ENCODE measurements at regions not wholly inside any gene's neighbourhood (a gene's known extent, or its start where the extent isn't known, plus 50 kb on each side); places are given as distances from the start of the nearest gene placed in this dataset.

DNA sequence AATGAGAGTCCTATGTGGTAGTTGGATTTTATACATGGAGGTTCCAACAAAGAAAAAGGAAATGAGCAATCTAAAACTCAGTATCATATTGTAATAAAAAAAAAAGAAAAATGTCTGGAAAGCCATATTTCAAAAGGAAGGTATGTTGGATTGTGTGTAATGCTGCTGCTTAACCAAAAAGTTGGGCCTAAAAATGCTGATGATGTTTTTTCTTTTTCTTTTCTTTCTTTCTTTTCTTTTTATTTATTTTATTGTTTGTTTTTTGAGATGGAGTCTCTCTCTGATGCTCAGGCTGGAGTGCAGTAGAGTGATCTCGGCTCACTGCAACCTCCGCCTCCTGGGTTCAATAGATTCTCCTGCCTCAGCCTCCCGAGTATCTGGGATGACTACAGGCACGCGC is 1424.0 kb upstream of the CDH6 start:
- ATAC-seq (replicated peaks): no peak
- Mint-ChIP-seq H3K27ac (no peak overlapping the region), H3K36me3 (ENCODE audit: low read depth) (no peaks in the 10 kb centered on the region), H3K4me3 (no peak overlapping the region), H3K27me3 (no peaks in the 10 kb centered on the region), H3K9me3 (peaks cover 9% of the 10 kb centered on the region), H3K4me1 (no peaks in the 10 kb centered on the region)

DNA sequence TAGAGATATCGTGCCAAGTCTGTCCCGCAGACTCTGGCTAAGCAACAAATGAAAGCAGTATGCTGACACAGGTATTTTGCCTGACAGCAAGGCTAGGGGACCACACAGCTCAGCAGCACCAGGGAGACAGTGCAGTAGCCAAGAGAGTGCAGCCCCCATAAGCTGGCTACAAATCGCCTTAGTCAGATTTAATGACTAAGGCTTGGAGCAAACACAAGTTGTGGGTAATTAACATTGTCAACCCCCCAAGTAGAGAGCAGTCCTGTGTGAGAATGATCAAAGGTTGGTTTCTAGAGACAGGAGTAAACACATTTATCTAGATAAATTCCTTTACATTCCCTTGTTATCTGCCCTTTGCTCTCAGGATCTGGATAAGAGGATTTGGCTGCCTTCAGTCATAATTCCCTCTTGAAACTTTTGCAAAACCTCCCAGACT is 1434.5 kb upstream of the CDH6 start:
- H3K27me3 Mint-ChIP-seq: no peaks in the 10 kb centered on the region
- no peak for ATAC-seq (replicated peaks)
- peaks cover 12% of the 10 kb centered on the region for H3K9me3 Mint-ChIP-seq
- no peaks in the 10 kb centered on the region for H3K4me1 Mint-ChIP-seq
- no peak overlapping the region for H3K27ac Mint-ChIP-seq
- no peaks in the 10 kb centered on the region for H3K36me3 Mint-ChIP-seq (ENCODE audit: low read depth)
- H3K4me3 Mint-ChIP-seq: no peak overlapping the region

DNA sequence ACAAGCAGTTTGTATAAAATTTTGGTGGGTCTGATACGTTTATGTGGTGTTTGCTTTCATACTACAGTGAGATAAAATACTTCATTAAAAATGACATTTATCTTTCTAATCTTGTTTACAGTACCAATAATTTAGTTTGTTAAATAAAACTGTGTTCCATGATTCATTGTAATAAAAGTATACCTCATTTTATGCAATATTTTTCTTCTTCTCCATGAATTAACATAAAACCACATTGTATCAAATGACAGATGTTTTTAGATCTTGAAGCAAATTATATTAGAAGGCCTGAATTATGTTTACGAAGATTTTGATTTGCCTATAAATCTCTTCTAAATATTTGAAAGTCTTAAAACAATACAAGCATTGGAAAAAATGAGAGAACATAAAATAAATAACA is 1443.0 kb upstream of the CDH6 start:
- no peak overlapping the region for H3K27ac Mint-ChIP-seq
- H3K27me3 Mint-ChIP-seq: no peaks in the 10 kb centered on the region
- ATAC-seq (replicated peaks): no peak
- peaks cover 3% of the 10 kb centered on the region for H3K9me3 Mint-ChIP-seq
- H3K4me3 Mint-ChIP-seq: no peak overlapping the region
- H3K4me1 Mint-ChIP-seq: no peaks in the 10 kb centered on the region
- no peaks in the 10 kb centered on the region for H3K36me3 Mint-ChIP-seq (ENCODE audit: low read depth)

DNA sequence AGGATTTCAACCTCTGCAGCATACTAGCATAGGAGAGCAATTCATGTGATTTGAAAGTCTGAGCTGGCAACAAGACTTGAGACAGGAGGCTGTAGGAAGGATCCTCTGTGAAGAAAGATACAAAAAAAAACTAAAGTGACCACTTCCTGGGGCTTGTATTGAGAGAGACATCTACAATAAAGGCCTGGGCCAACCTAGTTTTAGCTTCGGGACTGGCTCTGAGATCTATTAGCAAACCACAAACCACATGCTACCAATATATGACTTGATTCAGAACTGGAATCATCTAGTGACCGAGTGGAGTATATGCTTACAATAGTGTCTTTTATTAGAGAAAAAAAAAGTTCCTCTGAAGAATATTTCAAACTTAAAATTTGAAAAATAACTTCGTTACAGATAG is 1448.9 kb upstream of the CDH6 start:
- Mint-ChIP-seq H3K4me3 (no peak overlapping the region), H3K27me3 (no peaks in the 10 kb centered on the region), H3K9me3 (peaks cover 5% of the 10 kb centered on the region), H3K27ac (no peak overlapping the region), H3K36me3 (ENCODE audit: low read depth) (no peaks in the 10 kb centered on the region), H3K4me1 (no peaks in the 10 kb centered on the region)
- ATAC-seq (replicated peaks): no peak

DNA sequence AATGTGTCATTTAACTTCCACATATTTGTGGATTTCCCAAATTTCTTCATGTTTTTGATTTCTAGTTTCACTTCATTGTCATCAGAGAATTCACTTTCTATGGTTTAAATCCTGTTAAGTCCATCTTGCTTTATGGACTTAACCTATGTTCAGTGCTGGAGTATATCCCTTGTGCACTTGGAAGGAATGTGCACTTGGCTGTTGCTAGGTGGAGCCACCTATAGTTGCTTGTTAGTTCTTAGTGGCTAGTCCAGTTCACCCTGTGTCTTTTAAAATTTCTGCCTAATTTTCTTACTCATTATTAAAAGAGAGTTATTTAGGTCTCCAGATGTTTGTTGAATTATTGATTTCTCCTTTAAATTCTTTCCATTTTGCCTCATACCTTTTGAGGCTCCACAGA is 1472.5 kb upstream of the CDH6 start:
- no peaks in the 10 kb centered on the region for H3K36me3 Mint-ChIP-seq (ENCODE audit: low read depth)
- no peak for ATAC-seq (replicated peaks)
- no peaks in the 10 kb centered on the region for H3K4me1 Mint-ChIP-seq
- H3K27me3 Mint-ChIP-seq: no peaks in the 10 kb centered on the region
- no peak overlapping the region for H3K4me3 Mint-ChIP-seq
- H3K9me3 Mint-ChIP-seq: peaks cover 10% of the 10 kb centered on the region
- no peak overlapping the region for H3K27ac Mint-ChIP-seq

DNA sequence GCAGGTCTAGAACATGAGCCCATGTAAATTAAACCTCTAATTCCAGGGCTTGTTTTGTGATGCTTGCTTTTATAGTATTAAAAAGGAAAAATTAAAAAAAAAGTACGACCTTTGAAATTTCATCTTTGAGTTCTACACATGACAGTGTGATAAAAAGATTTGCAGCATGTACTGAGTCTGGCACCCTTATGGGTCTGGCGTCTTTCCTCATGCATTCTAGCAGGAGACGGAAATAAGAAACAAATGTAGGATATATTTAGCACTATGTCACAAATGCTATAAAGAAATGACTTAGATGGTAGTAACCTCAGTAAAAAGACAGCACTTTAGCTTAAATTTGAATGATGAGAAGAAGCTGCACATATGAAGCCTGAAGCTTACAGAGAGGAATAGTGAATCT is 1474.3 kb upstream of the CDH6 start:
- Mint-ChIP-seq H3K36me3 (ENCODE audit: low read depth) (no peaks in the 10 kb centered on the region), H3K4me3 (no peak overlapping the region), H3K27me3 (no peaks in the 10 kb centered on the region), H3K4me1 (no peaks in the 10 kb centered on the region), H3K9me3 (peaks cover 10% of the 10 kb centered on the region), H3K27ac (no peak overlapping the region)
- no peak for ATAC-seq (replicated peaks)

DNA sequence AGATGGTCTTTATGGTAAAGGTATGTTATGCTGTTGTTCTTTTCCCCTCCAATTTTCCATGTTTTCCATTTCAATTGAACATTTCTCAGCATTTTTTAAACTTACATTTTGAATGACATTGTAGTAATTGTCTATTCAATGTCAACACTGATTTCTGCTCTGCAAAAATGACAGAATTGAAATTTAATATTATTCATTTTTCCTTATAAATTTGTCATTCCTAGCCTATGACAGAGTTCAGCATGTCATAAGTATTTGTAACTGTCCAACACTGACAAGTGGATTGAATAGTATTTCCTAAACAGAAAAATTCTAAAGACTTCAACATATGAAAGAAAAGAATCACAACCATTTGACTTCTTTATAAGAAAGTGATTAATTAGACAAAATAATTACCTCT is 1478.3 kb upstream of the CDH6 start:
- Mint-ChIP-seq H3K9me3 (peaks cover 15% of the 10 kb centered on the region), H3K4me3 (no peak overlapping the region), H3K4me1 (no peaks in the 10 kb centered on the region), H3K27ac (no peak overlapping the region), H3K27me3 (no peaks in the 10 kb centered on the region), H3K36me3 (ENCODE audit: low read depth) (no peaks in the 10 kb centered on the region)
- ATAC-seq (replicated peaks): no peak

DNA sequence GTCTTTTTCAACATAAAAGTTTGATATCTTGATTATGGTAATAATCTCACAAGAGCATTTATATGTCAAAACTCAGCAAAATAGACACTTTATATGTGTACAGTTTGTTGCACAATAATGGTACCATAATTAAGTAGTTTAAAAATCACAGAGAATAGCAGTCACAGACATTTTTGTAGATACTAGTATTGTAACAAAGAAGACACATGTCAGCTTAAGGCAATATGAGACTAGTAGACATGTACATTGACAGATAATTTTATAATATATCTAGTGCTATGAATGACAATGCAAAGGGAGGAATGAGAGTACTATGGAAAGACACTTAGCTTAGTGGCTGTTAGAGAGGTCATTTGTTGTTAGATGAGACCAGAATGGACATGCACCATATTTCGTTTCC is 1490.6 kb upstream of the CDH6 start:
- peaks cover 17% of the 10 kb centered on the region for H3K9me3 Mint-ChIP-seq
- H3K27me3 Mint-ChIP-seq: no peaks in the 10 kb centered on the region
- no peak overlapping the region for H3K27ac Mint-ChIP-seq
- no peak overlapping the region for H3K4me3 Mint-ChIP-seq
- H3K36me3 Mint-ChIP-seq (ENCODE audit: low read depth): no peaks in the 10 kb centered on the region
- no peak for ATAC-seq (replicated peaks)
- H3K4me1 Mint-ChIP-seq: no peaks in the 10 kb centered on the region

DNA sequence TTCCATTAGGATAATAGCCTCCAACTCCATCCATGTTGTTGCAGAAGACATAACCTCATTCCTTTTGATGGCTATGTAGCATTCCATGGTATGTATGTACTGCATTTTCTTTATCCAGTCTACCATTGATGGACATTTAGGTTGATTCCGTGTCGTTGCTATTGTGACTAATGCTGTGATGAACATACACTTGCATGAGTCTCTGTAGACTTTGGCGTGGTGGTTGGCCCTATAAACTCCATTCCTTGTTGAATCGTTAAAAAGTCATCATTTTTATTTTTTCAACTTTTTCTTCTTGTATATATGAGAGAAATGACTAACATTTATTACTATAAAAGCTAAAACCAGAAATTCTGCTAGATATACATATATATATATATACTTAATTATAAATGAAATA is 1491.9 kb upstream of the CDH6 start:
- H3K4me3 Mint-ChIP-seq: no peak overlapping the region
- peaks cover 24% of the 10 kb centered on the region for H3K9me3 Mint-ChIP-seq
- ATAC-seq (replicated peaks): no peak
- H3K36me3 Mint-ChIP-seq (ENCODE audit: low read depth): no peaks in the 10 kb centered on the region
- no peak overlapping the region for H3K27ac Mint-ChIP-seq
- H3K4me1 Mint-ChIP-seq: no peaks in the 10 kb centered on the region
- no peaks in the 10 kb centered on the region for H3K27me3 Mint-ChIP-seq

DNA sequence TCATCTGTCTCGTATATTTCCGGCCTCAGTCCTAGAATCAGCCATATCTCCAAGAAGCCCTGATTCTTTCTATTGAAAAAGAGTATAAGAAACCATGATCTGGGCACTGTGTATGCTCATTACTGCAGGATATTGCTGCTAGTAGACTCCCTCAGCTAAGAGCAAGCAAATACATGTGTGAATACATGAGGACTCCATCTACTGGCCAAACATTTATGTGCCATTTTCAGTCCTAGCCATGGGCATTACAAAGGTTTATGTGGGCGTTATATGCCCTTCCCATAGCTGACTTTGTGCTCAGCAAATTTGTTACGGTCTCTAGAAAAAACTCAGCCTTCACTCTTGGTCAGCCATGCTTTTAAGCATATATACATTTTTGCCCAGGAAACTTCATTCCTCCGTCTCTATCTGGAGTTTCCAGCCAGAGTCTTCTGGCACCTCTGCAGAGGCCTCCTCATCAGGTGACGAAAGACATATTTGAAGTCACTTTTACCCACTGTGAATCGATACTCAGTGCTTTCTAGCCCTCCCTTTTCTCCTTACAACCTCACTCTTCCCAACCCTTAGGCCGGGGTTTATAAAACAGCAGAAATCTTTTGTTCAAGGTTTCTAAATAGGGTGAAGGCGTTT is 1495.6 kb upstream of the CDH6 start:
- H3K36me3 Mint-ChIP-seq (ENCODE audit: low read depth): no peaks in the 10 kb centered on the region
- H3K27me3 Mint-ChIP-seq: no peaks in the 10 kb centered on the region
- peaks cover 22% of the 10 kb centered on the region for H3K9me3 Mint-ChIP-seq
- no peaks in the 10 kb centered on the region for H3K4me1 Mint-ChIP-seq
- no peak overlapping the region for H3K4me3 Mint-ChIP-seq
- no peak overlapping the region for H3K27ac Mint-ChIP-seq
- ATAC-seq (replicated peaks): no peak

DNA sequence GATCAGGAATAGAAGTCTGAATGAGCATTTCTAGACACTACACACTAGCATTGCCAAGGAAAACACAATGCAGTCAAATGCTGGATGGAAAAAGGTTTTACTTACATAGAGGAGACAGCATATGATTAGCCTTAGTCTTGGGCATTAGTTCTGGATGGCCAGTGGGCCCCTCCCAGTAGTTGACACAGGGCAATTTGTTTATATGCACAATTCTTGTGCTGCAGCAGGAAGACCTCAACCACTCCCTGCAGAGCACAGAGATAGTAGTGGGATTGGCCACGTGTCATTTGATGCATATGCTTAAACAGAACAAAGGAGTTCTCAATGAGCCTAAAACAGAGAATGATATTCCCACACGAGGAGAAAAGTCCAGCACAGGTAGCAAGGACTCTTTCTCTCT is 1496.2 kb upstream of the CDH6 start:
- no peak overlapping the region for H3K4me3 Mint-ChIP-seq
- no peaks in the 10 kb centered on the region for H3K4me1 Mint-ChIP-seq
- no peaks in the 10 kb centered on the region for H3K27me3 Mint-ChIP-seq
- no peak overlapping the region for H3K27ac Mint-ChIP-seq
- peaks cover 22% of the 10 kb centered on the region for H3K9me3 Mint-ChIP-seq
- no peaks in the 10 kb centered on the region for H3K36me3 Mint-ChIP-seq (ENCODE audit: low read depth)
- ATAC-seq (replicated peaks): no peak

DNA sequence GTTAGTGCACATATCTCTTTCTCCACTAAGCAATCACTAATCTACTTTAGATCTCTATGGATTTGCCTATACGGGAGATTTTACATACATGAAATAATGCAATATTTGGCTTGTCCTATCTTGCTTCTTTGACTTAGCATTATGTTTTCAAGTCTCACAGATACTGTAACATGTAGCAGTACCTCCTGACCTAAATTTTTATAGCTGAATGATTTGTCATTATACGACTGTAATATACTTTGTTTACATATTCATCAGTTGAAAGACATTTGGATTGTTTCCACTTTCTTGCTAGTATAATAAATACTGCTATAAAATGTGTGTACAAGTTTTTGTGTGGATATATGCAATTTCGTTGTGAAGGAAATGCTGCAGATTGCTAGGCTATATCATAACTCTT is 1520.8 kb upstream of the CDH6 start:
- ATAC-seq (replicated peaks): no peak
- Mint-ChIP-seq H3K9me3 (peaks cover 11% of the 10 kb centered on the region), H3K4me3 (no peak overlapping the region), H3K4me1 (no peaks in the 10 kb centered on the region), H3K27ac (no peak overlapping the region), H3K27me3 (no peaks in the 10 kb centered on the region), H3K36me3 (ENCODE audit: low read depth) (no peaks in the 10 kb centered on the region)

DNA sequence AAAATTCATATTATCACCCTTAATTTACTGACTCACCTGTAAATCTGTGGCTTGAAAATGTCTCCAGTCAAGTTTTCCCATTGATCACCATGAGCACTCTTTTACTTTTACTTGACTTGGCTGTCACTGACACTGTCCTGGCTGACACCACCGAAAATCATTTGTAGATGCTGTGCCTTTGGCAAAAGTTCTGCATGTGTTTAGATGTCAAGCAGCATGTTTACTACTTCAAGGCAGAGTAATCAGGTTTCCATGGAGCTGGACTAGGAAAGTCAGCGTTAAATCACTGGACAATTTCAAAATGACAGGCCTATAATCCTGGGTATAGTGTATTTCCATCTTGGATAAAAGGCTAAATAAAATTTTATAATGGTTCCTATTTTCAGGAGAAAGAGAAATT is 1530.6 kb upstream of the CDH6 start:
- Mint-ChIP-seq H3K4me1 (no peaks in the 10 kb centered on the region), H3K9me3 (peaks cover 5% of the 10 kb centered on the region), H3K4me3 (no peak overlapping the region), H3K27ac (no peak overlapping the region), H3K27me3 (no peaks in the 10 kb centered on the region), H3K36me3 (ENCODE audit: low read depth) (no peaks in the 10 kb centered on the region)
- ATAC-seq (replicated peaks): no peak

DNA sequence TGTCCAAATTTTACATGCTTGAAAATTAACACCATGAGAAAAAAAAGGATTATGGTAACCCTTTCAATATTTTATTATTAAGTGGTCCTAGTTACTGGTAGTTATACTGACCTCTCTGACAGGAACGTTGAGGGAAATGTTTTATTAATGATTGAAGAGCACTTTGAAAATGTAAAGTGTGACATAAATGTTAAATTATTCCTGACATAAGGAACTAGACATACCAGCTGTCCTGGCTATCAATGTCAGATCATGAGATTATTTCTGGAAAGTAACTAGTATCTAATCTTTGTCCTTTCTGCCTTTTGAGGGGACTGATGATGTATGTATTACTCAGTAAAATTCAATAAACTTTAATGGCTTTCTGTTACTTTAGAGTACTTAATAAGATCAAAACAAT is 1538.5 kb upstream of the CDH6 start:
- H3K36me3 Mint-ChIP-seq (ENCODE audit: low read depth): no peaks in the 10 kb centered on the region
- ATAC-seq (replicated peaks): no peak
- H3K9me3 Mint-ChIP-seq: peaks cover 18% of the 10 kb centered on the region
- H3K4me1 Mint-ChIP-seq: no peaks in the 10 kb centered on the region
- no peaks in the 10 kb centered on the region for H3K27me3 Mint-ChIP-seq
- H3K4me3 Mint-ChIP-seq: no peak overlapping the region
- H3K27ac Mint-ChIP-seq: no peak overlapping the region

DNA sequence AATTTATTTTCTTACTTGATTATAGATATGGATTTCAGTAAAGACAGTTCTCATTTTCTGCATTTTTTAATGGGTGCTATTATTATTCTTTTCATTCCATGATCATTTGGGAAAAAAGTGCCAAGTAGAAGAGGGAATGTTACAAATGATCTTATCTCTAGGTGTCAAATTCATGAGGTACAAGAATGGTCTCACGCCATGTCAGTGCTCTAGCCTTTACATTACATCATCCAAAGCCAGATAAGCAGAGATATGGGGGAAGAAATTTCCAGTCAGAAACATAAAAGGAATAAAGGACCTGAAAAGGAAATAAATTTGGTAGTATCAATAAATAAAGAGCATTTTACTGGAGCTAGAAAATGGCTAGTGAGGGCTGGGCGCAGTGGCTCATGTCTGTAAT is 1544.2 kb upstream of the CDH6 start:
- no peak for ATAC-seq (replicated peaks)
- Mint-ChIP-seq H3K4me1 (no peaks in the 10 kb centered on the region), H3K27ac (no peak overlapping the region), H3K27me3 (no peaks in the 10 kb centered on the region), H3K4me3 (no peak overlapping the region), H3K36me3 (ENCODE audit: low read depth) (no peaks in the 10 kb centered on the region), H3K9me3 (peaks cover 12% of the 10 kb centered on the region)

DNA sequence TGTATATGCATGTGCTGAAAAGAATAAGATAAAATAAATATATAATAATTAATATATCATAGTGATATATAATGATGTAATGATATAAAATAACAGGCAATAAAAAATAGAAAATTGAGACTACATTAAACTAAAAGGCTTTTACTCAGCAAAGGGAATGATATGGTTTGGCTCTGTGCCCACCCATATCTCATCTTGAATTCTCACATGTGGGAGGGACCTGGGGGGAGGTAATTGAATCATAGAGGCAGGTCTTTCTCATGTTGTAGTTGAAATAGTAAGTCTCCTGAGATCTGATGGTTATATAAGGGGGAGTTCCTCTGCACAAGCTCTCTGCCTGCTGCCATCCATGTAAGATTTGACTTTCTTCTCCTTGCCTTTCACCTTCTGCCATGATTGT is 1550.9 kb upstream of the CDH6 start:
- no peaks in the 10 kb centered on the region for H3K27me3 Mint-ChIP-seq

More for the DNA sequence above, 1550.9 kb upstream of the CDH6 start:
- Mint-ChIP-seq H3K27ac (no peak overlapping the region), H3K9me3 (peaks cover 20% of the 10 kb centered on the region), H3K4me3 (no peak overlapping the region), H3K36me3 (ENCODE audit: low read depth) (no peaks in the 10 kb centered on the region), H3K4me1 (no peaks in the 10 kb centered on the region)
- no peak for ATAC-seq (replicated peaks)
